ENCODE measurements at regions not wholly inside any gene's neighbourhood (a gene's known extent, or its start where the extent isn't known, plus 50 kb on each side); places are given as distances from the start of the nearest gene placed in this dataset.

DNA sequence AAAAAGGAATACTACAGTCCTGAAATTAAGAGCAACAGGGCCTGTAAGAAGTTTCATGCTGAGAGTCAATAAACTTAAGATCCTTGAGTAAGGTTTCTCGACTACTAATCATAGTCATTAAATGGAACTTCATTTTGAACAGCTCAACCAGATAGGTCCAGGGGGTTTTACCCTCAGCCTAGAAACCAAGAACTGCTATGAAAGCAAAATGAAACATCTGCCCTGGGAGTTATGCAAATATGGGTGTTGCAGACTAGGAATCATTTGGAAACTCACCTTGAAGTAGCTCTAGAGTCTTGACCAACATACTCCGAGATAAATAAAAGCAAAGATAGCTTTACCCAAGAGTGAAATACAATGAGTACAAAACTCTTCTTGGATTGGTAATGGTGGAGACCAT is 128.0 kb downstream of the HGF start (continued):
- TF ChIP-seq, protein P1, sequence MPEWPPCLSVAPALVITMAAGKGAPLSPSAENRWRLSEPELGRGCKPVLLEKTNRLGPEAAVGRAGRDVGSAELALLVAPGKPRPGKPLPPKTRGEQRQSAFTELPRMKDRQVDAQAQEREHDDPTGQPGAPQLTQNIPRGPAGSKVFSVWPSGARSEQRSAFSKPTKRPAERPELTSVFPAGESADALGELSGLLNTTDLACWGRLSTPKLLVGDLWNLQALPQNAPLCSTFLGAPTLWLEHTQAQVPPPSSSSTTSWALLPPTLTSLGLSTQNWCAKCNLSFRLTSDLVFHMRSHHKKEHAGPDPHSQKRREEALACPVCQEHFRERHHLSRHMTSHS (tag by site-specific recombination; IDR thresholded peaks at IDR 0.05): no peak
- TF ChIP-seq ZNF660 (tag by site-specific recombination; IDR thresholded peaks at IDR 0.05) (no peak), SP2 (tag by site-specific recombination; IDR thresholded peaks at IDR 0.05) (no peak)

DNA sequence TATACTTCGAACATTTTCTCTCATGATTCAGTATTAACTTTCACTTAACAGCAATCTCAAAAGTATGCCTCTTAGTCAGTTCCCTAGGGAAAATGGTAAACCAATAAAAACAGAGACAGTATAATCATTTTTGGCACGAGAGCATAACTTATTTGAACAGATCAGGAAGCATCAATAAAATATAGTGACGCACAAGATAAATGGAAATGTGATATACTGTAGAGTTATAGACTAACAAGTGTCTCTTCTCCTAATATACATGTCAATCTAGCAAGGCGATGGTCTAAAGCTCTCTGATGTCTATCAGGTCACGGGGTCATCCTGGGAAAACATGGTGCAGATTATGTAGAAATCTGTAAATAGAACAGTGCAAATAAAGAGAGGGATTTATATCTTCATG is 131.6 kb downstream of the HGF start:
- Histone ChIP-seq H3K9me3 (ENCODE audit: control insufficient read depth, insufficient read depth, low read depth, low read length) (no peaks in the 10 kb centered on the region), H3K27ac (ENCODE audit: extremely low read depth, low read depth, low read length) (no peak overlapping the region), H3K4me3 (ENCODE audit: low read depth, low read length) (no peak overlapping the region), H3K4me1 (ENCODE audit: control insufficient read depth, insufficient read depth, low read length) (peaks cover 12% of the 10 kb centered on the region; the same call in 1 of the 2 replicates), H3K36me3 (ENCODE audit: control insufficient read depth in 2 of 2, insufficient read depth in 1 of 2, low read length in 2 of 2) (no peaks in the 10 kb centered on the region)
- POLR2A ChIA-PET: no interaction called here
- CTCF ChIA-PET: no interaction called here
- TF ChIP-seq, protein P2, sequence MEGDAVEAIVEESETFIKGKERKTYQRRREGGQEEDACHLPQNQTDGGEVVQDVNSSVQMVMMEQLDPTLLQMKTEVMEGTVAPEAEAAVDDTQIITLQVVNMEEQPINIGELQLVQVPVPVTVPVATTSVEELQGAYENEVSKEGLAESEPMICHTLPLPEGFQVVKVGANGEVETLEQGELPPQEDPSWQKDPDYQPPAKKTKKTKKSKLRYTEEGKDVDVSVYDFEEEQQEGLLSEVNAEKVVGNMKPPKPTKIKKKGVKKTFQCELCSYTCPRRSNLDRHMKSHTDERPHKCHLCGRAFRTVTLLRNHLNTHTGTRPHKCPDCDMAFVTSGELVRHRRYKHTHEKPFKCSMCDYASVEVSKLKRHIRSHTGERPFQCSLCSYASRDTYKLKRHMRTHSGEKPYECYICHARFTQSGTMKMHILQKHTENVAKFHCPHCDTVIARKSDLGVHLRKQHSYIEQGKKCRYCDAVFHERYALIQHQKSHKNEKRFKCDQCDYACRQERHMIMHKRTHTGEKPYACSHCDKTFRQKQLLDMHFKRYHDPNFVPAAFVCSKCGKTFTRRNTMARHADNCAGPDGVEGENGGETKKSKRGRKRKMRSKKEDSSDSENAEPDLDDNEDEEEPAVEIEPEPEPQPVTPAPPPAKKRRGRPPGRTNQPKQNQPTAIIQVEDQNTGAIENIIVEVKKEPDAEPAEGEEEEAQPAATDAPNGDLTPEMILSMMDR (tag by site-specific recombination; IDR thresholded peaks at IDR 0.05): no peak
- TF ChIP-seq SALL2 (tag by site-specific recombination; IDR thresholded peaks at IDR 0.05; ENCODE audit: borderline replicate concordance) (no peak), WT1 (tag by site-specific recombination; IDR thresholded peaks at IDR 0.05) (peak; percentile 53), ZNF776 (tag by site-specific recombination; IDR thresholded peaks at IDR 0.05; ENCODE audit: borderline replicate concordance) (no peak), SCRT2 (tag by site-specific recombination; IDR thresholded peaks at IDR 0.05) (peak; percentile 33; the same call in 1 of the 2 replicates), ZNF629 (tag by site-specific recombination; IDR thresholded peaks at IDR 0.05) (peak; percentile 81), OVOL3 (tag by site-specific recombination; IDR thresholded peaks at IDR 0.05) (peak; percentile 41; the same call in 1 of the 2 replicates), ZNF350 (tag by site-specific recombination; IDR thresholded peaks at IDR 0.05) (no peak), ZBTB17 (tag by site-specific recombination; IDR thresholded peaks at IDR 0.05) (peak; percentile 13; the same call in 1 of the 2 replicates), BCL11A (tag by site-specific recombination; IDR thresholded peaks at IDR 0.05; ENCODE audit: low read depth) (0 out of 2 replicates have a peak, but pooled peaks have one; percentile 43), ZNF311 (tag by site-specific recombination; IDR thresholded peaks at IDR 0.05; ENCODE audit: borderline replicate concordance) (no peak), ZNF354C (tag by site-specific recombination; IDR thresholded peaks at IDR 0.05; ENCODE audit: borderline replicate concordance, low read depth) (no peak), MZF1 (tag by site-specific recombination; IDR thresholded peaks at IDR 0.05; ENCODE audit: borderline replicate concordance) (0 out of 2 replicates have a peak, but pooled peaks have one; percentile 74), SP7 (tag by site-specific recombination; IDR thresholded peaks at IDR 0.05) (peak; percentile 45; the same call in 1 of the 2 replicates), ZBTB48 (tag by site-specific recombination; IDR thresholded peaks at IDR 0.05) (no peak), FEZF1 (tag by site-specific recombination; IDR thresholded peaks at IDR 0.05) (peak; percentile 46), ZNF366 (tag by site-specific recombination; conservative IDR thresholded peaks at IDR 0.05) (peak; percentile 72), ZEB2 (tag by site-specific recombination; IDR thresholded peaks at IDR 0.05) (peak; percentile 93), KLF10 (tag by site-specific recombination; IDR thresholded peaks at IDR 0.05) (no peak), BCL11B (tag by site-specific recombination; IDR thresholded peaks at IDR 0.05; ENCODE audit: low read depth) (no peak)
- TF ChIP-seq, protein P3, sequence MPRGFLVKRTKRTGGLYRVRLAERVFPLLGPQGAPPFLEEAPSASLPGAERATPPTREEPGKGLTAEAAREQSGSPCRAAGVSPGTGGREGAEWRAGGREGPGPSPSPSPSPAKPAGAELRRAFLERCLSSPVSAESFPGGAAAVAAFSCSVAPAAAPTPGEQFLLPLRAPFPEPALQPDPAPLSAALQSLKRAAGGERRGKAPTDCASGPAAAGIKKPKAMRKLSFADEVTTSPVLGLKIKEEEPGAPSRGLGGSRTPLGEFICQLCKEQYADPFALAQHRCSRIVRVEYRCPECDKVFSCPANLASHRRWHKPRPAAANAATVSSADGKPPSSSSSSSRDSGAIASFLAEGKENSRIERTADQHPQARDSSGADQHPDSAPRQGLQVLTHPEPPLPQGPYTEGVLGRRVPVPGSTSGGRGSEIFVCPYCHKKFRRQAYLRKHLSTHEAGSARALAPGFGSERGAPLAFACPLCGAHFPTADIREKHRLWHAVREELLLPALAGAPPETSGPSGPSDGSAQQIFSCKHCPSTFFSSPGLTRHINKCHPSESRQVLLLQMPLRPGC (tag by site-specific recombination; IDR thresholded peaks at IDR 0.05): 0 out of 2 replicates have a peak, but pooled peaks have one; percentile 44
- TF ChIP-seq, protein P4, sequence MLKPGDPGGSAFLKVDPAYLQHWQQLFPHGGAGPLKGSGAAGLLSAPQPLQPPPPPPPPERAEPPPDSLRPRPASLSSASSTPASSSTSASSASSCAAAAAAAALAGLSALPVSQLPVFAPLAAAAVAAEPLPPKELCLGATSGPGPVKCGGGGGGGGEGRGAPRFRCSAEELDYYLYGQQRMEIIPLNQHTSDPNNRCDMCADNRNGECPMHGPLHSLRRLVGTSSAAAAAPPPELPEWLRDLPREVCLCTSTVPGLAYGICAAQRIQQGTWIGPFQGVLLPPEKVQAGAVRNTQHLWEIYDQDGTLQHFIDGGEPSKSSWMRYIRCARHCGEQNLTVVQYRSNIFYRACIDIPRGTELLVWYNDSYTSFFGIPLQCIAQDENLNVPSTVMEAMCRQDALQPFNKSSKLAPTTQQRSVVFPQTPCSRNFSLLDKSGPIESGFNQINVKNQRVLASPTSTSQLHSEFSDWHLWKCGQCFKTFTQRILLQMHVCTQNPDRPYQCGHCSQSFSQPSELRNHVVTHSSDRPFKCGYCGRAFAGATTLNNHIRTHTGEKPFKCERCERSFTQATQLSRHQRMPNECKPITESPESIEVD (tag by site-specific recombination; IDR thresholded peaks at IDR 0.05): peak; percentile 62; the same call in 1 of the 2 replicates
- TF ChIP-seq, protein P5, sequence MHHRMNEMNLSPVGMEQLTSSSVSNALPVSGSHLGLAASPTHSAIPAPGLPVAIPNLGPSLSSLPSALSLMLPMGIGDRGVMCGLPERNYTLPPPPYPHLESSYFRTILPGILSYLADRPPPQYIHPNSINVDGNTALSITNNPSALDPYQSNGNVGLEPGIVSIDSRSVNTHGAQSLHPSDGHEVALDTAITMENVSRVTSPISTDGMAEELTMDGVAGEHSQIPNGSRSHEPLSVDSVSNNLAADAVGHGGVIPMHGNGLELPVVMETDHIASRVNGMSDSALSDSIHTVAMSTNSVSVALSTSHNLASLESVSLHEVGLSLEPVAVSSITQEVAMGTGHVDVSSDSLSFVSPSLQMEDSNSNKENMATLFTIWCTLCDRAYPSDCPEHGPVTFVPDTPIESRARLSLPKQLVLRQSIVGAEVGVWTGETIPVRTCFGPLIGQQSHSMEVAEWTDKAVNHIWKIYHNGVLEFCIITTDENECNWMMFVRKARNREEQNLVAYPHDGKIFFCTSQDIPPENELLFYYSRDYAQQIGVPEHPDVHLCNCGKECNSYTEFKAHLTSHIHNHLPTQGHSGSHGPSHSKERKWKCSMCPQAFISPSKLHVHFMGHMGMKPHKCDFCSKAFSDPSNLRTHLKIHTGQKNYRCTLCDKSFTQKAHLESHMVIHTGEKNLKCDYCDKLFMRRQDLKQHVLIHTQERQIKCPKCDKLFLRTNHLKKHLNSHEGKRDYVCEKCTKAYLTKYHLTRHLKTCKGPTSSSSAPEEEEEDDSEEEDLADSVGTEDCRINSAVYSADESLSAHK (tag by site-specific recombination; IDR thresholded peaks at IDR 0.05): 0 out of 2 replicates have a peak, but pooled peaks have one; percentile 14
- TF ChIP-seq, protein P6, sequence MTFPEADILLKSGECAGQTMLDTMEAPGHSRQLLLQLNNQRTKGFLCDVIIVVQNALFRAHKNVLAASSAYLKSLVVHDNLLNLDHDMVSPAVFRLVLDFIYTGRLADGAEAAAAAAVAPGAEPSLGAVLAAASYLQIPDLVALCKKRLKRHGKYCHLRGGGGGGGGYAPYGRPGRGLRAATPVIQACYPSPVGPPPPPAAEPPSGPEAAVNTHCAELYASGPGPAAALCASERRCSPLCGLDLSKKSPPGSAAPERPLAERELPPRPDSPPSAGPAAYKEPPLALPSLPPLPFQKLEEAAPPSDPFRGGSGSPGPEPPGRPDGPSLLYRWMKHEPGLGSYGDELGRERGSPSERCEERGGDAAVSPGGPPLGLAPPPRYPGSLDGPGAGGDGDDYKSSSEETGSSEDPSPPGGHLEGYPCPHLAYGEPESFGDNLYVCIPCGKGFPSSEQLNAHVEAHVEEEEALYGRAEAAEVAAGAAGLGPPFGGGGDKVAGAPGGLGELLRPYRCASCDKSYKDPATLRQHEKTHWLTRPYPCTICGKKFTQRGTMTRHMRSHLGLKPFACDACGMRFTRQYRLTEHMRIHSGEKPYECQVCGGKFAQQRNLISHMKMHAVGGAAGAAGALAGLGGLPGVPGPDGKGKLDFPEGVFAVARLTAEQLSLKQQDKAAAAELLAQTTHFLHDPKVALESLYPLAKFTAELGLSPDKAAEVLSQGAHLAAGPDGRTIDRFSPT (tag by site-specific recombination; IDR thresholded peaks at IDR 0.05): peak; percentile 87
